GM10266 (cell line): ENCODE measurements at regions not wholly inside any gene's neighbourhood (a gene's known extent, or its start where the extent isn't known, plus 50 kb on each side); places are given as distances from the start of the nearest gene placed in this dataset.

Experiments used
- DNase-seq: peaks from one replicate; pipeline ENCODE4 v3.0.0; 2012; ENCODE audit errors: extremely low spot score
- TF ChIP-seq, protein P1 (sequence below): IDR thresholded peaks from 2 replicates; pipeline ENCODE4 v1.5.1; 2012; ENCODE audit warnings: mild to moderate bottlenecking, low read depth; ENCODE audit not compliant: control insufficient read depth, insufficient read depth; ENCODE audit errors: missing control alignments

- no peak for DNase-seq
- TF ChIP-seq, protein P1, sequence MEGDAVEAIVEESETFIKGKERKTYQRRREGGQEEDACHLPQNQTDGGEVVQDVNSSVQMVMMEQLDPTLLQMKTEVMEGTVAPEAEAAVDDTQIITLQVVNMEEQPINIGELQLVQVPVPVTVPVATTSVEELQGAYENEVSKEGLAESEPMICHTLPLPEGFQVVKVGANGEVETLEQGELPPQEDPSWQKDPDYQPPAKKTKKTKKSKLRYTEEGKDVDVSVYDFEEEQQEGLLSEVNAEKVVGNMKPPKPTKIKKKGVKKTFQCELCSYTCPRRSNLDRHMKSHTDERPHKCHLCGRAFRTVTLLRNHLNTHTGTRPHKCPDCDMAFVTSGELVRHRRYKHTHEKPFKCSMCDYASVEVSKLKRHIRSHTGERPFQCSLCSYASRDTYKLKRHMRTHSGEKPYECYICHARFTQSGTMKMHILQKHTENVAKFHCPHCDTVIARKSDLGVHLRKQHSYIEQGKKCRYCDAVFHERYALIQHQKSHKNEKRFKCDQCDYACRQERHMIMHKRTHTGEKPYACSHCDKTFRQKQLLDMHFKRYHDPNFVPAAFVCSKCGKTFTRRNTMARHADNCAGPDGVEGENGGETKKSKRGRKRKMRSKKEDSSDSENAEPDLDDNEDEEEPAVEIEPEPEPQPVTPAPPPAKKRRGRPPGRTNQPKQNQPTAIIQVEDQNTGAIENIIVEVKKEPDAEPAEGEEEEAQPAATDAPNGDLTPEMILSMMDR = no peak
Observed at GRCh38 chr4:135184715-135185114, 983.1 kb upstream of the PABPC4L start.

GRCh38 chr4:135177321-135177720 is 975.7 kb upstream of the PABPC4L start:
- no peak for DNase-seq
- TF ChIP-seq, protein P1 = no peak

DNA sequence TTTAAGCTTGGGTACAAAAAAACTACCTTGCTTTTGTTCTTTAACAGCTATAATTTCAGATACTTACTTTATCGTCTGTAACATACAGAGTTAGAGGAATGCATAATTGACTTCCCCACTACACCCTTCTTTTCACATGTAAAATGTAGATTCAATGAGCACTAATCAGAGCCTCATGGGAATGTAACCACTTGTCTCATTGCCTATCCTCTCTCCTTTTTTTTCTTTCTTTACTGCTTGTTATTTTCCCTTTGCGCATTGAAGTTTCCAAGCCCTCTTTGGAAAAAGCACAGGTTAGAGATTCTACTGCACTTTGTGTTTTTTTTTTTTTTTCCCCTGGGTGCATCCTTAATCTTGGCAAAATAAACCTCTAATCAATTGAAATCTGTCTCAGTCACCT is 965.1 kb upstream of the PABPC4L start:
- TF ChIP-seq, protein P1 = no peak

DNA sequence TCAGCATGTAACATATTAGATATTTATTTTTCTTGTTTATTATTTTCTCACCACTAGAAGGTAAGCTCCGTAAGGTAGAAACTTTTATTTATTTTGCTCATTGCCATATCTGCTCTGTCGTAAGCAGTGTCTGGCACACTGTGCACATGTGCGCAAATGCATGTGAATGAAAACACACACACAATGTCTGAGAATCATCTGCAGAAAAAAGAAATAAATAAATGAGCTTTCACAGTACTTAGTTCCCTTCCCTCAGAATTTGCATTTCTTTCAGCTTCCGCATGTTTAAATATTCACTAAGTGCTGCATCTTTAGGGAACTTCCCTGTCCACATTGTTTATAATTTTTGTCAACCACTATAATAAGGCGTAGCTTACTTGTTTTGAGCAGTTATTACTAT is 963.0 kb upstream of the PABPC4L start:
- no peak for DNase-seq
- TF ChIP-seq, protein P1 = no peak

More for the DNA sequence above, 965.1 kb upstream of the PABPC4L start:
- DNase-seq = no peak

- TF ChIP-seq, protein P1 = no peak
- no peak for DNase-seq
Observed at GRCh38 chr4:135144498-135144897, 942.9 kb upstream of the PABPC4L start.

- TF ChIP-seq, protein P1 = no peak
- DNase-seq = no peak
Observed at GRCh38 chr4:135124196-135124595, 922.6 kb upstream of the PABPC4L start.

DNA sequence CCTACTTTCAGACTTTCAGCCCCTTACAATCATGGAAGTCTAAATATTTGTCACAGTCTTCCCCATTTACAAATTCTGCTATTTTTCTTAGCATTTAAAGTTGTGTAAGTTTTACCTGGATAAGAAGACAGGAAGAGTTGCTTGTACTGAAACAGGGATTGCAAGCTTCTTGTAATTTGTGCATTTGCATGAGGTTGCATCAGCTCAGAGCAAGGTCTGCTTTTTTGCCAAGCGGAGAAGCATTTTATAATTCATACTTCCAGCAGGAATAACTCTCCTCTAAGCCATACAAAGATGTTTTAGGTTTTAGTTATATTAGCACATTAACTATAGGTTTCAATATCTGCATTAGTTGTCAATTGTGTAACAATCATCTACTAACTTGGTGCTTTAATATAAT is 922.0 kb upstream of the PABPC4L start:
- TF ChIP-seq, protein P1 = no peak
- DNase-seq = no peak
